SK-N-SH (cell line): ENCODE measurements at regions not wholly inside any gene's neighbourhood (a gene's known extent, or its start where the extent isn't known, plus 50 kb on each side); places are given as distances from the start of the nearest gene placed in this dataset.

ENCODE experiments used
- CTCF ChIP-seq: fragments of 200-600 bp; sonication (generic); IDR thresholded peaks from 2 replicates; pipeline ENCODE4 v1.6.1; 2017; ENCODE audit warnings: antibody characterized with exemption, mild to moderate bottlenecking, moderate library complexity
- EP300 ChIP-seq, 2 experiments: IDR thresholded peaks; 2 replicates each; pipeline versions ENCODE4 v1.4.0 to v1.6.1; 2012; ENCODE audit warnings: borderline replicate concordance in 1 of 2, low read depth in 1 of 2, low read length in 1 of 2
- EZH2phosphoT487 ChIP-seq: fragments of 200-600 bp; sonication (generic); IDR thresholded peaks from 2 replicates; pipeline ENCODE4 v1.6.1; 2017; ENCODE audit warnings: low read depth, mixed run types, mild to moderate bottlenecking, antibody characterized with exemption, moderate library complexity, borderline replicate concordance
- GABPA ChIP-seq: IDR thresholded peaks from 2 replicates; pipeline ENCODE4 v1.4.0; 2012; ENCODE audit warnings: low read depth, mild to moderate bottlenecking
- JUND ChIP-seq: IDR thresholded peaks from 2 replicates; pipeline ENCODE4 v1.4.0; 2012
- MEF2A ChIP-seq: IDR thresholded peaks from 2 replicates; pipeline ENCODE4 v1.4.0; 2012; ENCODE audit warnings: low read depth, borderline replicate concordance
- NRF1 ChIP-seq: IDR thresholded peaks from 2 replicates; pipeline ENCODE4 v1.6.1; 2012; ENCODE audit warnings: low read depth, mild to moderate bottlenecking, low read length
- POLR2AphosphoS5 ChIP-seq: IDR thresholded peaks from 2 replicates; pipeline ENCODE4 v1.6.1; 2012; ENCODE audit warnings: low read depth, low read length
- RCOR1 ChIP-seq: fragments of 150-350 bp; IDR thresholded peaks from 2 replicates; pipeline ENCODE4 v1.6.1; 2017; ENCODE audit warnings: antibody characterized with exemption, low read length
- RXRA ChIP-seq: IDR thresholded peaks from 2 replicates; pipeline ENCODE4 v1.4.0; 2012; ENCODE audit warnings: low read depth, mild to moderate bottlenecking, borderline replicate concordance
- TEAD4 ChIP-seq: IDR thresholded peaks from 2 replicates; pipeline ENCODE4 v1.4.0; 2012; ENCODE audit warnings: mild to moderate bottlenecking, borderline replicate concordance; ENCODE audit not compliant: insufficient read depth
- YY1 ChIP-seq: IDR thresholded peaks from 2 replicates; pipeline ENCODE4 v1.4.0; 2012; ENCODE audit warnings: low read depth, mild to moderate bottlenecking

- TF ChIP-seq TEAD4 = no peak
- TF ChIP-seq EZH2phosphoT487 = no peak
- TF ChIP-seq CTCF = no peak
- no peak for TF ChIP-seq NRF1
- no peak for TF ChIP-seq GABPA
- no peak for TF ChIP-seq YY1
- no peak for TF ChIP-seq POLR2AphosphoS5
- no peak for TF ChIP-seq MEF2A
- TF ChIP-seq JUND = no peak
- TF ChIP-seq EP300 (IDR thresholded peaks at IDR 0.05; ENCODE audit: borderline replicate concordance in 1 of 2, low read depth in 1 of 2, low read length in 1 of 2) = no peak
- no peak for TF ChIP-seq RXRA
- no peak for TF ChIP-seq RCOR1
These were observed 262.9 kb upstream of the B3GAT1 start for GRCh38 chr11:134674974-134675373.
